ENCODE measurements at regions not wholly inside any gene's neighbourhood (a gene's known extent, or its start where the extent isn't known, plus 50 kb on each side); places are given as distances from the start of the nearest gene placed in this dataset.

- no peak for TF ChIP-seq CTCF (IDR thresholded peaks at IDR 0.05)
- Mint-ChIP-seq H3K27ac (no peak overlapping the region), H3K4me1 (peaks cover 10% of the 10 kb centered on the region), H3K36me3 (no peaks in the 10 kb centered on the region), H3K9me3 (peaks cover 0 to 9% (median 4%) of the 10 kb centered on the region in 7 donors), H3K27me3 (ENCODE audit: low read depth in 3 of 3) (peaks cover 8 to 22% (median 18%) of the 10 kb centered on the region in 3 donors), H3K4me3 (no peak overlapping the region)
- intact Hi-C loops (cut with micrococcal nuclease), result loop anchor here (5.0 to 10.0 kb wide), 2 partner anchors 253 to 274 kb away; no protein-coding TSS in a partner anchor
- Histone ChIP-seq H3K4me2 (replicated peaks; ENCODE audit: extremely low read depth, low read length, poor library complexity, severe bottlenecking) (peak overlapping the region; percentile 2), H3K4me1 (ENCODE audit: control insufficient read depth in 1 of 2, insufficient read depth in 2 of 2, low read length in 2 of 2) (peaks cover 6 to 12% of the 10 kb centered on the region in 2 donors), H4K20me1 (ENCODE audit: insufficient read depth, low read length) (no peaks in the 10 kb centered on the region), H3K79me2 (ENCODE audit: insufficient read depth, low read length) (no peaks in the 10 kb centered on the region), H3K36me3 (replicated peaks in 1 of 2; ENCODE audit: control insufficient read depth in 1 of 2, insufficient read depth in 2 of 2, low read length in 2 of 2) (no peaks in the 10 kb centered on the region), H3K4me3 (replicated peaks in 1 of 3; ENCODE audit: low read depth in 2 of 3, low read length in 3 of 3) (no peak overlapping the region), H3K27me3 (ENCODE audit: control insufficient read depth in 2 of 2, insufficient read depth in 2 of 2, low read length in 2 of 2) (peaks cover 9 to 16% of the 10 kb centered on the region in 2 donors), H3K9ac (ENCODE audit: insufficient read depth, low read length, poor library complexity, severe bottlenecking) (no peak overlapping the region), H3K9me3 (replicated peaks in 1 of 2; ENCODE audit: control insufficient read depth in 1 of 2, insufficient read depth in 1 of 2, low read length in 2 of 2) (peaks cover 0 to 6% of the 10 kb centered on the region in 2 donors), H2AFZ (ENCODE audit: insufficient read depth, low read depth, low read length, poor library complexity, severe bottlenecking) (no peak overlapping the region), H3K27ac (ENCODE audit: low read depth in 1 of 2, low read length in 2 of 2) (no peak overlapping the region)
- WGBS (ENCODE audit: insufficient coverage), result 67% methylated on average over 1 of the region's 5 CpGs
- no peak for DNase-seq
Observed at GRCh38 chr3:150220799-150221198, 187.3 kb upstream of the TSC22D2 start.

GRCh38 chr3:150220041-150220440, 188.1 kb upstream of the TSC22D2 start:
- no peak for TF ChIP-seq CTCF (IDR thresholded peaks at IDR 0.05)
- H3K4me3 ChIP-seq (replicated peaks in 1 of 3; ENCODE audit: low read depth in 2 of 3, low read length in 3 of 3), result no peak overlapping the region
- H3K36me3 Mint-ChIP-seq, result no peaks in the 10 kb centered on the region
- H3K27me3 Mint-ChIP-seq (ENCODE audit: low read depth in 3 of 3), result peaks cover 8 to 22% (median 16%) of the 10 kb centered on the region in 3 donors
- no peak overlapping the region for H2AFZ ChIP-seq (ENCODE audit: insufficient read depth, low read depth, low read length, poor library complexity, severe bottlenecking)
- H3K4me1 ChIP-seq (ENCODE audit: control insufficient read depth in 1 of 2, insufficient read depth in 2 of 2, low read length in 2 of 2), result peaks cover 6 to 12% of the 10 kb centered on the region in 2 donors
- H4K20me1 ChIP-seq (ENCODE audit: insufficient read depth, low read length), result no peaks in the 10 kb centered on the region
- H3K27me3 ChIP-seq (ENCODE audit: control insufficient read depth in 2 of 2, insufficient read depth in 2 of 2, low read length in 2 of 2), result peaks cover 9 to 16% of the 10 kb centered on the region in 2 donors
- H3K4me2 ChIP-seq (replicated peaks; ENCODE audit: extremely low read depth, low read length, poor library complexity, severe bottlenecking), result no peak overlapping the region
- H3K27ac ChIP-seq (ENCODE audit: low read depth in 1 of 2, low read length in 2 of 2), result no peak overlapping the region
- H3K79me2 ChIP-seq (ENCODE audit: insufficient read depth, low read length), result no peaks in the 10 kb centered on the region
- DNase-seq, result peak in 2 of 3 donors; percentile 4 to 12
- no peak overlapping the region for H3K4me3 Mint-ChIP-seq
- H3K27ac Mint-ChIP-seq, result no peak overlapping the region
- WGBS (ENCODE audit: insufficient coverage), result no CpG with 5 or more reads among the region's 3 CpGs
- H3K36me3 ChIP-seq (replicated peaks in 1 of 2; ENCODE audit: control insufficient read depth in 1 of 2, insufficient read depth in 2 of 2, low read length in 2 of 2), result no peaks in the 10 kb centered on the region
- H3K9ac ChIP-seq (ENCODE audit: insufficient read depth, low read length, poor library complexity, severe bottlenecking), result no peak overlapping the region
- H3K4me1 Mint-ChIP-seq, result peaks cover 10% of the 10 kb centered on the region
- H3K9me3 ChIP-seq (replicated peaks in 1 of 2; ENCODE audit: control insufficient read depth in 1 of 2, insufficient read depth in 1 of 2, low read length in 2 of 2), result peaks cover 0 to 6% of the 10 kb centered on the region in 2 donors
- intact Hi-C loops (cut with micrococcal nuclease), result loop anchor here (5.0 to 10.0 kb wide), 2 partner anchors 253 to 275 kb away; no protein-coding TSS in a partner anchor
- H3K9me3 Mint-ChIP-seq, result peaks cover 0 to 9% (median 4%) of the 10 kb centered on the region in 7 donors

Data from CD14-positive monocyte (primary cell).